A549 (cell line): ENCODE measurements at regions not wholly inside any gene's neighbourhood (a gene's known extent, or its start where the extent isn't known, plus 50 kb on each side); places are given as distances from the start of the nearest gene placed in this dataset.

Experiments
- ATAC-seq, 2 experiments: fragments of 200-7000 bp in 1 of 2; fragments of >200 bp in 1 of 2; cut with Nextera tagmentation in 1 of 2; cut with Tn5 transposase in 1 of 2; 3 replicates each; pipeline versions ENCODE4 v1.8.0 to v1.9.1; 2018 to 2020; ENCODE audit warnings: mild to moderate bottlenecking in 1 of 2, moderate library complexity in 1 of 2
- CTCF ChIA-PET: fragments of 300-600 bp; sonication (Branson Sonifier 250); formaldehyde crosslinking; extraction: SDS; loops from one replicate; lab custom pipeline; 2021; ENCODE audit warnings: antibody characterized with exemption, inconsistent platforms; lab: Yijun Ruan, JAX
- POLR2A ChIA-PET: fragments of 350-600 bp; formaldehyde crosslinking; extraction: SDS; loops from one replicate; lab custom pipeline; 2021; ENCODE audit warnings: antibody characterized with exemption, inconsistent platforms; lab: Yijun Ruan, JAX
- DNase-seq, 2 experiments: peaks; one replicate each; pipeline versions ENCODE4 v3.0.0 to v3.0.0-alpha.2; 2011 to 2016; ENCODE audit warnings: low read depth in 1 of 2, low spot score in 1 of 2
- FAIRE-seq: peaks from 2 replicates; lab custom pipeline; 2011; peaks lifted over from hg19 to GRCh38; lab: Jason Lieb, UNC
- H3K27ac ChIP-seq, 2 experiments: fragments of >200 bp; sonication (Bioruptor Twin); formaldehyde crosslinking; 3 replicates each; pipeline ENCODE4 v1.5.1; 2016 to 2017
- H3K4me1 ChIP-seq: fragments of >200 bp; sonication (Bioruptor Twin); formaldehyde crosslinking; 3 replicates; pipeline ENCODE4 v1.6.1; 2016
- H3K4me2 ChIP-seq: fragments of >200 bp; sonication (Bioruptor Twin); formaldehyde crosslinking; 3 replicates; pipeline ENCODE4 v1.6.1; 2016
- H3K4me3 ChIP-seq: fragments of >200 bp; sonication (Bioruptor Twin); formaldehyde crosslinking; 3 replicates; pipeline ENCODE4 v1.5.1; 2016
- H3K9me3 ChIP-seq: fragments of >200 bp; sonication (Bioruptor Twin); formaldehyde crosslinking; 3 replicates; pipeline ENCODE4 v1.6.1; 2016
- ATOH8 ChIP-seq: fragments of 250-450 bp; sonication (Bioruptor Pico); IDR thresholded peaks from 2 replicates; pipeline ENCODE4 v1.5.0; 2020; ENCODE audit warnings: low read depth, mild to moderate bottlenecking, moderate library complexity
- BCL3 ChIP-seq: fragments of >200 bp; sonication (Bioruptor Twin); formaldehyde crosslinking; IDR thresholded peaks from 3 replicates; pipeline ENCODE4 v1.6.1; 2016
- CTCF ChIP-seq: fragments of >200 bp; sonication (Bioruptor Twin); formaldehyde crosslinking; IDR thresholded peaks from 3 replicates; pipeline ENCODE4 v1.5.1; 2016
- E2F6 ChIP-seq: IDR thresholded peaks from 2 replicates; pipeline ENCODE4 v1.6.1; 2012; ENCODE audit warnings: low read depth, borderline replicate concordance
- EHF ChIP-seq: fragments of 250-450 bp; sonication (Bioruptor Pico); IDR thresholded peaks from 2 replicates; pipeline ENCODE4 v1.5.0; 2020; ENCODE audit warnings: mild to moderate bottlenecking
- EHMT2 ChIP-seq: fragments of 200-600 bp; sonication (generic); IDR thresholded peaks from 2 replicates; pipeline ENCODE4 v1.6.1; 2016; ENCODE audit warnings: antibody characterized with exemption, low read depth, mild to moderate bottlenecking, moderate library complexity
- EP300 ChIP-seq, 2 experiments: fragments of >200 bp; sonication (Bioruptor Twin); formaldehyde crosslinking; IDR thresholded peaks; 2 replicates in 1 of 2; 3 replicates in 1 of 2; pipeline ENCODE4 v1.6.1; 2016 to 2017
- FOSL2 ChIP-seq, 2 experiments: fragments of 450-650 bp in 1 of 2; fragments of >200 bp in 1 of 2; sonication (Bioruptor Twin) in 1 of 2; formaldehyde crosslinking; IDR thresholded peaks; 2 replicates each; pipeline versions ENCODE4 v1.5.0 to v1.6.1; 2016 to 2020; ENCODE audit warnings: mild to moderate bottlenecking in 1 of 2, moderate library complexity in 1 of 2
- GATA3 ChIP-seq: IDR thresholded peaks from 2 replicates; pipeline ENCODE4 v1.6.1; 2012; ENCODE audit warnings: borderline replicate concordance
- HDAC2 ChIP-seq: fragments of 200-600 bp; sonication (generic); IDR thresholded peaks from 2 replicates; pipeline ENCODE4 v1.6.1; 2016
- HMGXB4 ChIP-seq: fragments of 250-450 bp; sonication (Bioruptor Pico); IDR thresholded peaks from 2 replicates; pipeline ENCODE4 v1.5.0; 2021; ENCODE audit warnings: mild to moderate bottlenecking, moderate library complexity, borderline replicate concordance
- KDM5A ChIP-seq: fragments of 200-600 bp; sonication (generic); IDR thresholded peaks from 2 replicates; pipeline ENCODE4 v1.6.1; 2016; ENCODE audit warnings: antibody characterized with exemption, mild to moderate bottlenecking
- MAFK ChIP-seq: fragments of 450-650 bp; IDR thresholded peaks from 2 replicates; pipeline ENCODE4 v1.6.1; 2014; ENCODE audit not compliant: partially characterized antibody
- MAZ ChIP-seq: fragments of 150-350 bp; IDR thresholded peaks from 2 replicates; pipeline ENCODE4 v1.6.1; 2014; ENCODE audit warnings: antibody characterized with exemption, low read depth, low read length, borderline replicate concordance
- MYC ChIP-seq: IDR thresholded peaks from 2 replicates; pipeline ENCODE4 v1.6.1; 2012; ENCODE audit warnings: mild to moderate bottlenecking, inconsistent platforms, low read length, improper control_type of control experiment, borderline replicate concordance
- POLR2A ChIP-seq: IDR thresholded peaks from 2 replicates; pipeline ENCODE4 v1.6.1; 2012; ENCODE audit warnings: mild to moderate bottlenecking, low read length
- POLR2AphosphoS2 ChIP-seq: conservative IDR thresholded peaks from 2 replicates; pipeline ENCODE4 v1.6.1; 2012; ENCODE audit warnings: low read length, improper control_type of control experiment, inconsistent platforms
- RARB ChIP-seq: fragments of 250-450 bp; sonication (Bioruptor Pico); IDR thresholded peaks from 2 replicates; pipeline ENCODE4 v1.8.0; 2021; ENCODE audit warnings: mild to moderate bottlenecking, moderate library complexity
- RNF2 ChIP-seq: fragments of 200-600 bp; sonication (generic); IDR thresholded peaks from 2 replicates; pipeline ENCODE4 v1.6.1; 2016; ENCODE audit warnings: low read depth, mild to moderate bottlenecking, antibody characterized with exemption, moderate library complexity, borderline replicate concordance
- SMC3 ChIP-seq: fragments of >200 bp; sonication (Bioruptor Twin); formaldehyde crosslinking; IDR thresholded peaks from 3 replicates; pipeline ENCODE4 v1.6.1; 2018; ENCODE audit warnings: inconsistent platforms
- TFCP2L1 ChIP-seq: fragments of 250-450 bp; sonication (Bioruptor Pico); IDR thresholded peaks from 2 replicates; pipeline ENCODE4 v1.5.0; 2021; ENCODE audit warnings: mild to moderate bottlenecking
- ZFP36 ChIP-seq: fragments of 450-650 bp; IDR thresholded peaks from 2 replicates; pipeline ENCODE4 v1.6.1; 2014; ENCODE audit warnings: borderline replicate concordance; ENCODE audit not compliant: partially characterized antibody
- ZSCAN20 ChIP-seq: fragments of 250-450 bp; sonication (Bioruptor Pico); IDR thresholded peaks from 2 replicates; pipeline ENCODE4 v1.8.0; 2022; ENCODE audit warnings: mild to moderate bottlenecking, moderate library complexity
- WGBS: methylation state at CpG from one replicate; pipeline ENCODE4 v1.1.6; 2017; ENCODE audit errors: missing lambda C conversion rate; 5-methylcytosine and 5-hydroxymethylcytosine counted together

- peak; percentile 70 for TF ChIP-seq MAFK
- TF ChIP-seq TFCP2L1, result no peak
- no peak overlapping the region for H3K4me3 ChIP-seq
- no peak overlapping the region for H3K27ac ChIP-seq
- POLR2A ChIA-PET, result no interaction called here
- 10% methylated on average over 3 of the region's 3 CpGs for WGBS
- FAIRE-seq (no peak), DNase-seq (no peak), ATAC-seq (no peak)
- no peak overlapping the region for H3K4me2 ChIP-seq
- CTCF ChIA-PET, result no interaction called here
- no peaks in the 10 kb centered on the region for H3K9me3 ChIP-seq
- H3K4me1 ChIP-seq, result no peaks in the 10 kb centered on the region
Observed at GRCh38 chr10:81071087-81071796, 533.5 kb downstream of the SH2D4B start.

- ChIA-PET CTCF (no interaction called here), POLR2A (no interaction called here)
- ATAC-seq (no peak), DNase-seq (no peak), FAIRE-seq (no peak)
- no peak overlapping the region for H3K27ac ChIP-seq
- H3K4me1 ChIP-seq, result no peaks in the 10 kb centered on the region
- H3K4me3 ChIP-seq, result no peak overlapping the region
- H3K9me3 ChIP-seq, result no peaks in the 10 kb centered on the region
- no peak overlapping the region for H3K4me2 ChIP-seq
- WGBS, result 2% methylated on average over 2 of the region's 2 CpGs
- TF ChIP-seq FOSL2 (IDR thresholded peaks at IDR 0.05), result no peak
- no peak for TF ChIP-seq FOSL2 (CRISPR knock-in tag; IDR thresholded peaks at IDR 0.05)
- no peak for TF ChIP-seq RARB (CRISPR knock-in tag)
- no peak for TF ChIP-seq ZSCAN20
- no peak for TF ChIP-seq BCL3
- TF ChIP-seq EHMT2, result no peak
- TF ChIP-seq E2F6, result no peak
- no peak for TF ChIP-seq KDM5A
- no peak for TF ChIP-seq HDAC2
- no peak for TF ChIP-seq RNF2
- no peak for TF ChIP-seq SMC3
- no peak for TF ChIP-seq MAZ
- no peak for TF ChIP-seq ATOH8 (CRISPR knock-in tag)
- TF ChIP-seq MYC, result no peak
- no peak for TF ChIP-seq GATA3
Observed at GRCh38 chr10:81073155-81073554, 535.5 kb downstream of the SH2D4B start.

- POLR2A ChIA-PET, result no interaction called here
- Histone ChIP-seq H3K4me3 (no peak overlapping the region), H3K9me3 (peaks cover 4% of the 10 kb centered on the region; the same call in 1 of the 3 replicates), H3K4me2 (no peak overlapping the region), H3K27ac (no peak overlapping the region), H3K4me1 (no peaks in the 10 kb centered on the region)
- DNase-seq (peak in 1 of 2 experiments; percentile 10), FAIRE-seq (no peak), ATAC-seq (no peak)
- 24% methylated on average over 3 of the region's 3 CpGs for WGBS
- CTCF ChIA-PET, result no interaction called here
- TF ChIP-seq POLR2A, result no peak
- TF ChIP-seq EHF, result no peak
- TF ChIP-seq ZFP36, result no peak
- TF ChIP-seq POLR2AphosphoS2, result no peak
- TF ChIP-seq HMGXB4 (CRISPR knock-in tag), result no peak
- no peak for TF ChIP-seq EP300 (IDR thresholded peaks at IDR 0.05)
- TF ChIP-seq CTCF, result no peak
Observed at GRCh38 chr10:81081887-81082620, 544.4 kb downstream of the SH2D4B start.
